Stimulated activated naive CD4-positive, alpha-beta T cell (primary cell): ENCODE measurements at regions not wholly inside any gene's neighbourhood (a gene's known extent, or its start where the extent isn't known, plus 50 kb on each side); places are given as distances from the start of the nearest gene placed in this dataset.
"Not testable (repeated sequence)": the region's sequence is repeated elsewhere in the genome, so short reads cannot be mapped to it uniquely, and the experiment has no call there.

Source experiments
- DNase-seq, 6 experiments: peaks; one replicate each; lab custom pipeline; 2025; lab: John Stamatoyannopoulos, UW

GRCh38 chr7:131141443-131141967 lies 186.2 kb upstream of the MKLN1 start:
- DNase-seq, result no peak

GRCh38 chr7:131143869-131144268 lies 183.8 kb upstream of the MKLN1 start:
- no peak for DNase-seq

GRCh38 chr7:131145026-131145425 lies 182.7 kb upstream of the MKLN1 start:
- no peak for DNase-seq

GRCh38 chr7:131145770-131146169 lies 181.9 kb upstream of the MKLN1 start:
- no peak for DNase-seq

- no peak for DNase-seq
These were observed 180.1 kb upstream of the MKLN1 start for GRCh38 chr7:131147604-131148003.

- no peak for DNase-seq
These were observed 179.4 kb upstream of the MKLN1 start for GRCh38 chr7:131148258-131148657.

- DNase-seq, result no peak
These were observed 178.8 kb upstream of the MKLN1 start for GRCh38 chr7:131148708-131149428.

GRCh38 chr7:131149429-131149773 lies 178.3 kb upstream of the MKLN1 start:
- no peak for DNase-seq

GRCh38 chr7:131149840-131150239 lies 177.8 kb upstream of the MKLN1 start:
- no peak for DNase-seq

GRCh38 chr7:131151034-131151433 lies 176.6 kb upstream of the MKLN1 start:
- DNase-seq, result no peak

- DNase-seq, result no peak
These were observed 174.9 kb upstream of the MKLN1 start for GRCh38 chr7:131152766-131153165.

- no peak for DNase-seq
These were observed 173.3 kb upstream of the MKLN1 start for GRCh38 chr7:131154380-131154779.

GRCh38 chr7:131157530-131158243 lies 170.0 kb upstream of the MKLN1 start:
- DNase-seq, result no peak

GRCh38 chr7:131158244-131158636 lies 169.4 kb upstream of the MKLN1 start:
- DNase-seq, result not testable (repeated sequence)

- no peak for DNase-seq
These were observed 167.7 kb upstream of the MKLN1 start for GRCh38 chr7:131159961-131160361.

- no peak for DNase-seq
These were observed 166.6 kb upstream of the MKLN1 start for GRCh38 chr7:131161103-131161502.

- no peak for DNase-seq
These were observed 163.4 kb upstream of the MKLN1 start for GRCh38 chr7:131164025-131164925.

- DNase-seq, result no peak
These were observed 161.6 kb upstream of the MKLN1 start for GRCh38 chr7:131166066-131166465.

- no peak for DNase-seq
These were observed 157.0 kb upstream of the MKLN1 start for GRCh38 chr7:131170440-131171271.

GRCh38 chr7:131173145-131173890 lies 154.4 kb upstream of the MKLN1 start:
- no peak for DNase-seq

GRCh38 chr7:131174391-131174790 lies 153.3 kb upstream of the MKLN1 start:
- no peak for DNase-seq
